ENCODE measurements at regions not wholly inside any gene's neighbourhood (a gene's known extent, or its start where the extent isn't known, plus 50 kb on each side); places are given as distances from the start of the nearest gene placed in this dataset.

- H3K36me3 ChIP-seq (ENCODE audit: control insufficient read depth, insufficient read depth, low read length), result no peaks in the 10 kb centered on the region
- BruUV-seq (replicated peaks), result no TSS peak
- no peak overlapping the region for H3K27ac ChIP-seq (ENCODE audit: low read length)
- TF ChIP-seq REST (IDR thresholded peaks at IDR 0.05; ENCODE audit: insufficient read depth in 1 of 2, low read depth in 2 of 2, low read length in 1 of 2) (no peak), SIN3A (IDR thresholded peaks at IDR 0.05; ENCODE audit: borderline replicate concordance, insufficient read depth, low read depth, low read length) (no peak), TCF7L2 (IDR thresholded peaks at IDR 0.05; ENCODE audit: low read depth, low read length) (no peak), POLR2AphosphoS5 (IDR thresholded peaks at IDR 0.05; ENCODE audit: low read depth, low read length) (no peak), CTCF (IDR thresholded peaks at IDR 0.05) (no peak)
- no peak for DNase-seq (ENCODE audit: low read depth, low spot score)
- no peaks in the 10 kb centered on the region for H3K27me3 ChIP-seq (ENCODE audit: control insufficient read depth, insufficient read depth, low read length)
- in situ Hi-C loops (cut with HindIII; ENCODE audit: low pct_unique_long_range_greater_than_20kb, low sequenced_read_pairs) (no loop called here), intact Hi-C loops (cut with micrococcal nuclease; ENCODE audit: unreplicated experiment) (no loop called here)
- ChIA-PET POLR2A (no interaction called here), CTCF (no interaction called here)
- no peak overlapping the region for H3K4me3 ChIP-seq (ENCODE audit: low read depth in 2 of 2, low read length in 2 of 2)
- H3K9me3 ChIP-seq (ENCODE audit: control insufficient read depth, insufficient read depth, low read depth, low read length), result no peaks in the 10 kb centered on the region
- ATAC-seq, result no peak
- no peaks in the 10 kb centered on the region for H3K4me1 ChIP-seq (ENCODE audit: control insufficient read depth, insufficient read depth, low read length)
Measured at GRCh38 chr3:28786446-28786845, 437.8 kb upstream of the AZI2 start.

GRCh38 chr3:28788571-28788970 lies 439.9 kb upstream of the AZI2 start:
- CTCF ChIA-PET, result no interaction called here
- in situ Hi-C loops (cut with HindIII; ENCODE audit: low pct_unique_long_range_greater_than_20kb, low sequenced_read_pairs) (no loop called here), intact Hi-C loops (cut with micrococcal nuclease; ENCODE audit: unreplicated experiment) (no loop called here)
- POLR2A ChIA-PET, result no interaction called here
- H3K27me3 ChIP-seq (ENCODE audit: control insufficient read depth, insufficient read depth, low read length), result no peaks in the 10 kb centered on the region
- TF ChIP-seq POLR2AphosphoS5 (IDR thresholded peaks at IDR 0.05; ENCODE audit: low read depth, low read length) (no peak), CTCF (IDR thresholded peaks at IDR 0.05) (no peak)
- H3K36me3 ChIP-seq (ENCODE audit: control insufficient read depth, insufficient read depth, low read length), result no peaks in the 10 kb centered on the region
- no peak overlapping the region for H3K4me3 ChIP-seq (ENCODE audit: low read depth in 2 of 2, low read length in 2 of 2)
- H3K27ac ChIP-seq (ENCODE audit: low read length), result no peak overlapping the region
- H3K9me3 ChIP-seq (ENCODE audit: control insufficient read depth, insufficient read depth, low read depth, low read length), result no peaks in the 10 kb centered on the region
- no peaks in the 10 kb centered on the region for H3K4me1 ChIP-seq (ENCODE audit: control insufficient read depth, insufficient read depth, low read length)
- BruUV-seq (replicated peaks), result no TSS peak
- ATAC-seq (no peak), DNase-seq (ENCODE audit: low read depth, low spot score) (no peak)
